ENCODE measurements at regions not wholly inside any gene's neighbourhood (a gene's known extent, or its start where the extent isn't known, plus 50 kb on each side); places are given as distances from the start of the nearest gene placed in this dataset.

DNA sequence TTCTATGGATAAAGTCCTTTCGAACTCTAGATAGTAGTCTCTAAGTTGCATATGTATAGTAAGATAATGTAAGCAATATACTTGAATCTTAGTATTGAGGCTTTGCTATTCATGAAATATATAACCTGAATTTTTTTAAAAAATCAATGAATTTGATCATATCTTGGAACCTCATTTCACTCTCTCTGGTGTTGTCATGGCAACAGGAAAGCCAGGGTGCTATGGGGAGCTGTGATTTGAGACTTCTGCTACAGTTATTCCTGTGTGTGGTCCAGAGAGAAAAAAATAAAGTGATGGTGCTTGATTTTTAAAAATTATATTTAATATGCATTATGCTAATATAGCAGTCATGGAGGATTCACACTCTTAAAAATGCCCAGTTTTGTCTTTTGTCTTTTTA, 508.0 kb downstream of the SNAPC1 start:
- Histone ChIP-seq H3K36me3 (ENCODE audit: insufficient read depth) (no peaks in the 10 kb centered on the region), H3K27ac (no peak overlapping the region), H3K4me2 (no peak overlapping the region), H3K4me1 (ENCODE audit: low read depth, poor library complexity, severe bottlenecking) (no peaks in the 10 kb centered on the region), H3K4me3 (IDR thresholded peaks at IDR 0.05; ENCODE audit: insufficient read depth, low read depth, low read length) (no peak overlapping the region), H3K9ac (no peak overlapping the region), H2AFZ (ENCODE audit: low read depth) (no peak overlapping the region), H3K27me3 (ENCODE audit: insufficient read depth, low read depth) (no peaks in the 10 kb centered on the region), H3K79me2 (ENCODE audit: insufficient read depth, low read depth) (no peaks in the 10 kb centered on the region), H4K20me1 (ENCODE audit: insufficient read depth) (no peaks in the 10 kb centered on the region)
- TF ChIP-seq CTCF (conservative IDR thresholded peaks at IDR 0.05; ENCODE audit: low read depth, low read length): no peak

GRCh38 chr14:62280366-62280765, 518.1 kb downstream of the SNAPC1 start:
- Histone ChIP-seq H3K4me1 (ENCODE audit: low read depth, poor library complexity, severe bottlenecking) (no peaks in the 10 kb centered on the region), H3K79me2 (ENCODE audit: insufficient read depth, low read depth) (no peaks in the 10 kb centered on the region), H3K9ac (no peak overlapping the region), H3K4me3 (IDR thresholded peaks at IDR 0.05; ENCODE audit: insufficient read depth, low read depth, low read length) (no peak overlapping the region), H2AFZ (ENCODE audit: low read depth) (no peak overlapping the region), H3K4me2 (no peak overlapping the region), H4K20me1 (ENCODE audit: insufficient read depth) (no peaks in the 10 kb centered on the region), H3K27me3 (ENCODE audit: insufficient read depth, low read depth) (no peaks in the 10 kb centered on the region), H3K36me3 (ENCODE audit: insufficient read depth) (no peaks in the 10 kb centered on the region), H3K27ac (no peak overlapping the region)
- TF ChIP-seq CTCF (conservative IDR thresholded peaks at IDR 0.05; ENCODE audit: low read depth, low read length): no peak

DNA sequence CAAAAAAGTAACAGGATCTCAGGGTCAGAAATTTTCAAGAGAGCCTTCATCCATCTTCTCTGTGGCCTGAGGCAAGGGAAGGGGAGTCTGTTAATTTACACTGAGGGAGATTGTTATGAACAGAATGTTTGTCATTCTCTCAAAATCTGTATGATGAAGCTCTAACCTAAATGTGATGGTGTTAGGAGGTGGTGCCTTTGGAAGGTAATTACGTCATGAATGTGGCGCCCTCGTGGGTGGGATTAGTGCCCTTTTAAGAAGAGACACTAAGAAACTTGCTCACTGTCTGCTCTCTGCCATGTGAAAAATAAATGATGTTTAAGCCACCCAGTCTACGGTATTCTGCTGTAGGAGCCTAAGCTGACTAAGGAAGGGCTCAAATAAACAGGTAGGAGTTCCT, 521.6 kb downstream of the SNAPC1 start:
- no peak overlapping the region for H3K4me2 ChIP-seq
- no peaks in the 10 kb centered on the region for H3K79me2 ChIP-seq (ENCODE audit: insufficient read depth, low read depth)
- no peaks in the 10 kb centered on the region for H4K20me1 ChIP-seq (ENCODE audit: insufficient read depth)
- no peak overlapping the region for H3K27ac ChIP-seq
- no peak overlapping the region for H2AFZ ChIP-seq (ENCODE audit: low read depth)
- no peak for TF ChIP-seq CTCF (conservative IDR thresholded peaks at IDR 0.05; ENCODE audit: low read depth, low read length)
- H3K36me3 ChIP-seq (ENCODE audit: insufficient read depth): no peaks in the 10 kb centered on the region
- no peaks in the 10 kb centered on the region for H3K27me3 ChIP-seq (ENCODE audit: insufficient read depth, low read depth)
- H3K9ac ChIP-seq: no peak overlapping the region
- H3K4me1 ChIP-seq (ENCODE audit: low read depth, poor library complexity, severe bottlenecking): no peaks in the 10 kb centered on the region
- H3K4me3 ChIP-seq (IDR thresholded peaks at IDR 0.05; ENCODE audit: insufficient read depth, low read depth, low read length): no peak overlapping the region

DNA sequence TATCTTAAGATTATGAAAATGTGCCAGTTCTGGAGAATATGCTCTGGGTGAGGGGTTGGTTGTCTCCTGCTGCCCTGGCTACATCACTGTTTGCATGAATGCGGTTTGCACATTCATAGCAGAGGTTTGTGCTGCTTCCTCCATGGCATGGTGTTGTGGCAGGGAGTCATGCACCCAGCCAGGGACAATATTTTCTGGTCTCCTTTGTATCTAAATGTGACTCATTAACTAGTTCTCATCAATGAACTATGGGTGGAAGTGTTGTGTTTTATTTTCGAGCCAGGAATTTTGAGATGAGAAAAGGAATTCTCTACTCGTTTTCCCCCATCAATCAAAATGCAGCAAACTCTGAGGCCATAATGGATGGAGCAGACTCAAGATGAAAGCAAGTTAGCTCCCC, 527.3 kb downstream of the SNAPC1 start:
- no peak overlapping the region for H3K4me3 ChIP-seq (IDR thresholded peaks at IDR 0.05; ENCODE audit: insufficient read depth, low read depth, low read length)
- H3K27me3 ChIP-seq (ENCODE audit: insufficient read depth, low read depth): no peaks in the 10 kb centered on the region
- no peak overlapping the region for H3K27ac ChIP-seq
- no peaks in the 10 kb centered on the region for H3K79me2 ChIP-seq (ENCODE audit: insufficient read depth, low read depth)
- H4K20me1 ChIP-seq (ENCODE audit: insufficient read depth): no peaks in the 10 kb centered on the region
- H3K4me1 ChIP-seq (ENCODE audit: low read depth, poor library complexity, severe bottlenecking): no peaks in the 10 kb centered on the region
- H3K4me2 ChIP-seq: no peak overlapping the region
- H2AFZ ChIP-seq (ENCODE audit: low read depth): no peak overlapping the region
- no peak overlapping the region for H3K9ac ChIP-seq
- no peaks in the 10 kb centered on the region for H3K36me3 ChIP-seq (ENCODE audit: insufficient read depth)
- no peak for TF ChIP-seq CTCF (conservative IDR thresholded peaks at IDR 0.05; ENCODE audit: low read depth, low read length)

GRCh38 chr14:62301080-62301479, 538.9 kb downstream of the SNAPC1 start:
- no peak for TF ChIP-seq CTCF (conservative IDR thresholded peaks at IDR 0.05; ENCODE audit: low read depth, low read length)
- no peaks in the 10 kb centered on the region for H3K36me3 ChIP-seq (ENCODE audit: insufficient read depth)
- no peak overlapping the region for H3K9ac ChIP-seq
- H3K27me3 ChIP-seq (ENCODE audit: insufficient read depth, low read depth): no peaks in the 10 kb centered on the region
- H2AFZ ChIP-seq (ENCODE audit: low read depth): no peak overlapping the region
- no peak overlapping the region for H3K4me2 ChIP-seq
- H3K4me1 ChIP-seq (ENCODE audit: low read depth, poor library complexity, severe bottlenecking): no peaks in the 10 kb centered on the region
- H3K27ac ChIP-seq: no peak overlapping the region
- no peak overlapping the region for H3K4me3 ChIP-seq (IDR thresholded peaks at IDR 0.05; ENCODE audit: insufficient read depth, low read depth, low read length)
- no peaks in the 10 kb centered on the region for H3K79me2 ChIP-seq (ENCODE audit: insufficient read depth, low read depth)
- no peaks in the 10 kb centered on the region for H4K20me1 ChIP-seq (ENCODE audit: insufficient read depth)

Measured in KMS-11 (cell line).